ENCODE measurements at regions not wholly inside any gene's neighbourhood (a gene's known extent, or its start where the extent isn't known, plus 50 kb on each side); places are given as distances from the start of the nearest gene placed in this dataset.

- TF ChIP-seq GATA3 (IDR thresholded peaks at IDR 0.05; ENCODE audit: low read depth, low read length) (no peak), GATA2 (IDR thresholded peaks at IDR 0.05; ENCODE audit: low read depth, low read length) (no peak)
Measured at GRCh38 chr4:41414412-41414779, 123.6 kb upstream of the LIMCH1 start.

DNA sequence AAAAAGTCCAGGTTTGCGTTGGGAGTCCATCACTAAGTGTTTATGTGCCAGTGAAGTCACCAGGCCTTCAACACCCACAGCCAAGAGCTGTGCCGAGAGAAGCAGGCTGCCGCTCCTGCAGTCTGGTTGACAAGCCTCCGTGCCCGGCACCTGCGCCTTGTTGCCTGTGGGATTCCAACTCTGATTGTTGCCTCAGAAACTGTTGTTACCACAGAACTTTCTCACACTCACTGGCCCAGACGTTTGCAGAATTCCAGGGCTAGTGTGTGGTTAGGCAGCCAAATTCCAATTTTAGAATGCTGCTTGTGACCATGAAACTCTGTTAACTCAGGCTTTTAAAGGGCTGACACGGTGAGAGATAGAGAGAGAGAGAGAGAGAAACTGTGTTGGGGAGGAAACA is 119.5 kb upstream of the LIMCH1 start:
- TF ChIP-seq GATA2 (IDR thresholded peaks at IDR 0.05; ENCODE audit: low read depth, low read length) (no peak), GATA3 (IDR thresholded peaks at IDR 0.05; ENCODE audit: low read depth, low read length) (no peak)

- TF ChIP-seq GATA2 (IDR thresholded peaks at IDR 0.05; ENCODE audit: low read depth, low read length) (no peak), GATA3 (IDR thresholded peaks at IDR 0.05; ENCODE audit: low read depth, low read length) (no peak)
Measured at GRCh38 chr4:41420541-41420940, 117.4 kb upstream of the LIMCH1 start.

DNA sequence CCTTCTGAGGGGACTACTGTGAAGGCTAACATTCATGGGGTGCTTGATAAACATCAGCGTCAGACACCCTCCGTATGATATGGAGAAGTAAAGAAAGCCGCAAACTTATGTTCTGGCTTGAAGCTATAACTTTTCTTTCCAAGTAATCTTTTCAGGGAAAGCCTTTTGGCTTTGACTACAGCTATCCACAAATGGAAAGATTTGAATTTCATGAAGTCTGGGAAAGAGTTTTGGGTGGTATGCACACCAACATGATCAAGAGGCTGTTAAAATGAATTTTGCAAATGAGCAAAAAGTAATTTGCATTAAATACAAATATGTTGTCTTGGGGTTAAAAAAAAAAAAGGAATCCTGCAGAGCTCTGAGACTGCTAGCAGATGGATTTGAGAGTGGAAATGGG is 114.8 kb upstream of the LIMCH1 start:
- TF ChIP-seq GATA2 (IDR thresholded peaks at IDR 0.05; ENCODE audit: low read depth, low read length) (no peak), GATA3 (IDR thresholded peaks at IDR 0.05; ENCODE audit: low read depth, low read length) (no peak)

GRCh38 chr4:41424522-41424921 is 113.4 kb upstream of the LIMCH1 start:
- no peak for TF ChIP-seq GATA2 (IDR thresholded peaks at IDR 0.05; ENCODE audit: low read depth, low read length)
- no peak for TF ChIP-seq GATA3 (IDR thresholded peaks at IDR 0.05; ENCODE audit: low read depth, low read length)

DNA sequence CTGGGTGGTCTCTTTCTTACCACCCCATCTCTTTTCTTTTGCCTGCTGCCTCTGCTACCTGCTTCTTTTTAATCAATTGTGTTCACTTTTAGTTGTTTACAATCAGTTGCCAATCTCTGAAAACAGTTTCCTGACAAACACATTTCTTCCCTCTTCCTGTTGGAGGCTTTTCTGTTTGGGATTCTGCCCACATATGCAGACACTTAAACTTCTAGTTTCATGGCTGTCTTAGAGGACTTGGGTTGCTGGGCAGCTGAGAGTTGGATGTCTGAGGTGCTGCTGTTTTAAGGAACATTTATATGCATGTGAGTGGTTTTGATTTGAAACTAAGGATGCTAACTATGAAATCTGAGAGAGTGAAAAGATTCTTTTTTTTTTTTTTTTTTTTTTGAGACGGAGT is 112.3 kb upstream of the LIMCH1 start:
- TF ChIP-seq GATA3 (IDR thresholded peaks at IDR 0.05; ENCODE audit: low read depth, low read length) (no peak), GATA2 (IDR thresholded peaks at IDR 0.05; ENCODE audit: low read depth, low read length) (no peak)

GRCh38 chr4:41426539-41426938 is 111.4 kb upstream of the LIMCH1 start:
- TF ChIP-seq GATA2 (IDR thresholded peaks at IDR 0.05; ENCODE audit: low read depth, low read length) (no peak), GATA3 (IDR thresholded peaks at IDR 0.05; ENCODE audit: low read depth, low read length) (no peak)

GRCh38 chr4:41427306-41427882 is 110.6 kb upstream of the LIMCH1 start:
- TF ChIP-seq GATA3 (IDR thresholded peaks at IDR 0.05; ENCODE audit: low read depth, low read length) (no peak), GATA2 (IDR thresholded peaks at IDR 0.05; ENCODE audit: low read depth, low read length) (no peak)

GRCh38 chr4:41427931-41428600 is 109.9 kb upstream of the LIMCH1 start:
- TF ChIP-seq GATA2 (IDR thresholded peaks at IDR 0.05; ENCODE audit: low read depth, low read length) (no peak), GATA3 (IDR thresholded peaks at IDR 0.05; ENCODE audit: low read depth, low read length) (no peak)

DNA sequence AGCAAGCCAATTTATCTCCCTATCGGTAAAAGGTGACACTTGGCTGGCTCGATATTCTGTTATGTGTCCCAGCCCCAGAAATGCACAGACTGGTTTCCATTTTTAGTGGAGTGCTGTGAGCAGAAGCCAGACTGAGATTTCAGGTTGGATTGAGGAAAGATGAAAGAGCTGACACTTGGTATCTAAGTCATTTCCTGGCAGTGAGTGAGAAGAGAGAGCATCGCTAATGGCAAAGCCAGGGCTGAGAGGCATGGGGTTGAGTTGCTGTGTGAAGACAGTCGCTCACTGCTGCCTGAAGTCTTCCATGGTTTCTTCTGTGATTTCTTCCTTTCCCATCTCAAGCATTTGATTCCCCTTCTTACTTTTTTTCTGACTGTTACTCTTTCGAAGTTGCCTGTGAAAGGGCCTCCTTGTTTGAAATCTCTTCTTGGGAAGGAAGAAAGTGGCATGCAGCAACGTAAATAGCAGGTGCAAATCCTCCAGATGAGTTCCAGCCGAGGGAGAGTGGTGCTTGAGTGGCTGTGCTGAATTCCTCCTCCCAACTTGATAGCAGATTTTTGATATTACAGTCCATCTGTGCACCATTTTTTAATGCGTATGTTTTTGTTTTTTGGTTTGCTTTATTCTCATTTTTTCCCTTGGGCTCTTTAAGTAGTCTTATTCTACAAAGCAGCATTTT is 109.2 kb upstream of the LIMCH1 start:
- no peak for TF ChIP-seq GATA2 (IDR thresholded peaks at IDR 0.05; ENCODE audit: low read depth, low read length)
- TF ChIP-seq GATA3 (IDR thresholded peaks at IDR 0.05; ENCODE audit: low read depth, low read length) = no peak

GRCh38 chr4:41429280-41429669 is 108.7 kb upstream of the LIMCH1 start:
- TF ChIP-seq GATA3 (IDR thresholded peaks at IDR 0.05; ENCODE audit: low read depth, low read length) = no peak
- TF ChIP-seq GATA2 (IDR thresholded peaks at IDR 0.05; ENCODE audit: low read depth, low read length) = no peak

- TF ChIP-seq GATA2 (IDR thresholded peaks at IDR 0.05; ENCODE audit: low read depth, low read length) = no peak
- no peak for TF ChIP-seq GATA3 (IDR thresholded peaks at IDR 0.05; ENCODE audit: low read depth, low read length)
Measured at GRCh38 chr4:41430792-41431191, 107.2 kb upstream of the LIMCH1 start.

DNA sequence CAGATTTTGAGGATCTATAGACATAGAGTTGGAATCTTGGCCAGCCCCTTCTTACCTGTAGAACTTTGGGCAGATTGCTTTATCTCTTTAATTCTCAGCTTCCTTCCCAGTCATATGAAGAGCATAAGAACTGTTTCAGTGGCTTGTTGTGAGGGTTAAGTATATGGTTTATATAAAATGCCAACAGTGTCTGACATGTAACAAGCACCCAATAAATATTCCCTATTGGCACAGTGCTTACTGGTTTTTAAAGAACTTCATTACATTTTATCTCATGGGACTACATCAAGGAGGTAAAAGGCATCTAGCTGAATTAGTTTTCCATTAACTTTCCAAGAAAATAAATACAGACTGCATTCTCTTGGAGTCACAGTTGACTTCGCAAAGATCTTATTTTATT is 106.7 kb upstream of the LIMCH1 start:
- TF ChIP-seq GATA3 (IDR thresholded peaks at IDR 0.05; ENCODE audit: low read depth, low read length) (no peak), GATA2 (IDR thresholded peaks at IDR 0.05; ENCODE audit: low read depth, low read length) (no peak)

DNA sequence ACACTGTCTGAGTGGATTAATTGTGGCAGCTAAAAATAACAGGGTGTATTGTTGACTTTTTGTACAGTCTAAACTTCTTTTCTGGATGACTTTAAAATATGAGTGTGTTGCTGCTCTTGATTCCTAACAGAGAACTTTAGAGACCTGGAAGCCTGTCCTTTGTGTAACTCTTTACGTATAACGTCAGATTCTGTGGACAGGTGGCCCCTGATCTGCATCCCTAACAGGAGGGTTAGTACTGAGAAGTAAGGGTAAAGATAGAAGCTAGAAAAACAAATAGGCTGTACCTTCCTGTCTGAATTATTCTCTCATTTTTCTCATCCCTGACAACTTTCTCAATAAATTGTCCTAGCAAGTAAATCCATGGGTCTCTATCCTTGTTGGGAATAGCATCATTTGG is 105.7 kb upstream of the LIMCH1 start:
- TF ChIP-seq GATA3 (IDR thresholded peaks at IDR 0.05; ENCODE audit: low read depth, low read length) (no peak), GATA2 (IDR thresholded peaks at IDR 0.05; ENCODE audit: low read depth, low read length) (no peak)

- TF ChIP-seq GATA3 (IDR thresholded peaks at IDR 0.05; ENCODE audit: low read depth, low read length) (no peak), GATA2 (IDR thresholded peaks at IDR 0.05; ENCODE audit: low read depth, low read length) (no peak)
Measured at GRCh38 chr4:41432881-41433280, 105.1 kb upstream of the LIMCH1 start.
